ENCODE measurements at regions not wholly inside any gene's neighbourhood (a gene's known extent, or its start where the extent isn't known, plus 50 kb on each side); places are given as distances from the start of the nearest gene placed in this dataset.

- TF ChIP-seq MAX (IDR thresholded peaks at IDR 0.05; ENCODE audit: low read depth, low read length) = no peak
- TF ChIP-seq CTCF (IDR thresholded peaks at IDR 0.05; ENCODE audit: low read depth, low read length) = no peak
Observed at GRCh38 chr5:63451188-63451587, 511.1 kb downstream of the HTR1A start.
